ENCODE measurements at regions not wholly inside any gene's neighbourhood (a gene's known extent, or its start where the extent isn't known, plus 50 kb on each side); places are given as distances from the start of the nearest gene placed in this dataset.

DNA sequence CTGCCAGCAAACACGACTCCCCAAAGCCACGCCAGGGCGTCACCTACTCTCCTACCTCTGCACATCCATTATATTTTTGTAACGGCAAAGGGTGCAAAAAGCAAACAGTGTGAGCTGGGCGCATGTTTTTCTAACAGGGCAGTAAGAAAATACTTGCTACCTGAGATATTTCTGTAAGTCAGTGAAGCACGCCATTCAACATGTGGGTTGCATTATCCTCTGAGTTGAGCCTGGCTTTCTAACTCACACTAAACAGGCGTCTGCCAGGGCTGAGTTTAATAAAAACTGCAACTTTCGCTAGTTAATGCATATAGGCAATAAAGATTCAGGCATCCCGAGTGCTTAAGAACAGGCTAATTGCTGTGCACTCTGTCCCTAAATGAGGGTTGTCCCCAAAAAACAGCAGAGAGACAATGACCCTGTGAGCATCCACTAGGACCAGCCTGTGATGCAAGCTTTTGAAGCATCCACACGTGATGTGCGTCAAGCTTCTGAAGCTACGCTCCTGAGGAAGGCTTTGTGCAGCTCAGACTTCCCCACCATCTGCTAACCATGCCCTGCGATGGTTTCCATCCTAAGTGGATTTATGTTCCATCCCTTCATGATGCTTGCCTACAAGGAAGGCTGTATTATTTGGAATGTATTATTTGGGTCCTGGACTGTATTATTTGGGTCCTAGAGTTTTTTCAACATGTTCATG, 70.0 kb upstream of the SIM2 start:
- H3K9me3 ChIP-seq = no peaks in the 10 kb centered on the region
- H3K27ac ChIP-seq = no peak overlapping the region
- TF ChIP-seq, protein P1, sequence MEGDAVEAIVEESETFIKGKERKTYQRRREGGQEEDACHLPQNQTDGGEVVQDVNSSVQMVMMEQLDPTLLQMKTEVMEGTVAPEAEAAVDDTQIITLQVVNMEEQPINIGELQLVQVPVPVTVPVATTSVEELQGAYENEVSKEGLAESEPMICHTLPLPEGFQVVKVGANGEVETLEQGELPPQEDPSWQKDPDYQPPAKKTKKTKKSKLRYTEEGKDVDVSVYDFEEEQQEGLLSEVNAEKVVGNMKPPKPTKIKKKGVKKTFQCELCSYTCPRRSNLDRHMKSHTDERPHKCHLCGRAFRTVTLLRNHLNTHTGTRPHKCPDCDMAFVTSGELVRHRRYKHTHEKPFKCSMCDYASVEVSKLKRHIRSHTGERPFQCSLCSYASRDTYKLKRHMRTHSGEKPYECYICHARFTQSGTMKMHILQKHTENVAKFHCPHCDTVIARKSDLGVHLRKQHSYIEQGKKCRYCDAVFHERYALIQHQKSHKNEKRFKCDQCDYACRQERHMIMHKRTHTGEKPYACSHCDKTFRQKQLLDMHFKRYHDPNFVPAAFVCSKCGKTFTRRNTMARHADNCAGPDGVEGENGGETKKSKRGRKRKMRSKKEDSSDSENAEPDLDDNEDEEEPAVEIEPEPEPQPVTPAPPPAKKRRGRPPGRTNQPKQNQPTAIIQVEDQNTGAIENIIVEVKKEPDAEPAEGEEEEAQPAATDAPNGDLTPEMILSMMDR (IDR thresholded peaks at IDR 0.05) = no peak
- H3K27me3 ChIP-seq = peaks cover 9% of the 10 kb centered on the region
- H3K4me3 ChIP-seq (ENCODE audit: low read depth in 1 of 2, low read length in 1 of 2) = no peak overlapping the region
- H3K4me1 ChIP-seq (ENCODE audit: control insufficient read depth in 1 of 2, insufficient read depth in 1 of 2, low read depth in 1 of 2, low read length in 1 of 2) = no peaks in the 10 kb centered on the region
- H3K36me3 ChIP-seq = no peaks in the 10 kb centered on the region

- TF ChIP-seq, protein P1 (IDR thresholded peaks at IDR 0.05) = no peak
These were observed 68.3 kb upstream of the SIM2 start for GRCh38 chr21:36630485-36631206.

DNA sequence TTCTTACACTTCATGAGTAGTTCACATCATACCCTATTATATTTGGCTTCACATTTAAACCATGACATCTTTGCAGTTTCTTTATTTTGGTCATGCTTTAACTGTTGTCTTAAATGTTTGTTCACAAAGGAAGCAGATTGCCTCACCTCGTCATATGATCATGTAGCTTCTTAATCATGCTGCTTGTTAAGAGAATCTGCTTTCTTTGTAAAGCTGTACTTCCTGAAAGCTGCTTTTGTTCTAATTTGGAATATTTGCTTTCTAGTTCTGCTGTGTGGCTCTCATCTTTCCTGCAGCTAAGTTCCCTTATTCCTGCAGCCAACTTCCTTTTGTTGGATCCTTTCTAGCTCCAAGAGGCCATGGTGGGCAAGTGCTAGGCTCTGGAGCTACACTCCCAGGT, 62.9 kb upstream of the SIM2 start:
- Histone ChIP-seq H3K4me1 (ENCODE audit: control insufficient read depth in 1 of 2, insufficient read depth in 1 of 2, low read depth in 1 of 2, low read length in 1 of 2) (no peaks in the 10 kb centered on the region), H3K9me3 (no peaks in the 10 kb centered on the region), H3K4me3 (ENCODE audit: low read depth in 1 of 2, low read length in 1 of 2) (no peak overlapping the region), H3K27ac (no peak overlapping the region), H3K27me3 (peaks cover 25% of the 10 kb centered on the region), H3K36me3 (no peaks in the 10 kb centered on the region)
- TF ChIP-seq, protein P1 (IDR thresholded peaks at IDR 0.05) = no peak

More at GRCh38 chr21:36630485-36631206, 68.3 kb upstream of the SIM2 start:
- Histone ChIP-seq H3K4me3 (ENCODE audit: low read depth in 1 of 2, low read length in 1 of 2) (no peak overlapping the region), H3K27me3 (peaks cover 9% of the 10 kb centered on the region), H3K4me1 (ENCODE audit: control insufficient read depth in 1 of 2, insufficient read depth in 1 of 2, low read depth in 1 of 2, low read length in 1 of 2) (no peaks in the 10 kb centered on the region), H3K27ac (no peak overlapping the region), H3K36me3 (no peaks in the 10 kb centered on the region), H3K9me3 (no peaks in the 10 kb centered on the region)

GRCh38 chr21:36636439-36636838, 62.5 kb upstream of the SIM2 start:
- TF ChIP-seq, protein P1 (IDR thresholded peaks at IDR 0.05) = no peak
- Histone ChIP-seq H3K36me3 (no peaks in the 10 kb centered on the region), H3K27ac (no peak overlapping the region), H3K4me3 (ENCODE audit: low read depth in 1 of 2, low read length in 1 of 2) (no peak overlapping the region), H3K27me3 (peaks cover 25% of the 10 kb centered on the region), H3K9me3 (no peaks in the 10 kb centered on the region), H3K4me1 (ENCODE audit: control insufficient read depth in 1 of 2, insufficient read depth in 1 of 2, low read depth in 1 of 2, low read length in 1 of 2) (no peaks in the 10 kb centered on the region)

DNA sequence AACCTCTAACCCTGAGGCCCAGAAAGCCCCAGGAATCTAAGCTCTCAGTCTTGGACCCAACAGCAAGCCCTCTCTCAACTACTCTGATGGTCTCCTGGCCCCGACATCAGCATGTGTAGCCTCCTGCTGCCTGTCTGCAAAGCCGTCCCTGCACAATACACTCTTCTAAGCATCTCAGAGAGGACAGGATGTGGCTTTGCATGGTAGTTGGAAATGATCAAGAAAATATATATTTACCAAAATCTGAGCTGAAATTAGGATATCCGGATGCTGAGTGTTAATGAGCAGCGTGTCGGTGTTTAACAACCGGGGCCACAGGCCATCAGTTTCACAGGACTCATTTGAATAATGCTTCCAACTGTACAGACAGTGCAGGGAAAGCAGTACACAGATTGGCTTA, 59.1 kb upstream of the SIM2 start:
- TF ChIP-seq, protein P1 (IDR thresholded peaks at IDR 0.05) = no peak
- Histone ChIP-seq H3K4me1 (ENCODE audit: control insufficient read depth in 1 of 2, insufficient read depth in 1 of 2, low read depth in 1 of 2, low read length in 1 of 2) (no peaks in the 10 kb centered on the region), H3K27ac (no peak overlapping the region), H3K9me3 (no peaks in the 10 kb centered on the region), H3K36me3 (no peaks in the 10 kb centered on the region), H3K27me3 (peaks cover 19% of the 10 kb centered on the region), H3K4me3 (ENCODE audit: low read depth in 1 of 2, low read length in 1 of 2) (no peak overlapping the region)
